ENCODE measurements at regions not wholly inside any gene's neighbourhood (a gene's known extent, or its start where the extent isn't known, plus 50 kb on each side); places are given as distances from the start of the nearest gene placed in this dataset.

DNA sequence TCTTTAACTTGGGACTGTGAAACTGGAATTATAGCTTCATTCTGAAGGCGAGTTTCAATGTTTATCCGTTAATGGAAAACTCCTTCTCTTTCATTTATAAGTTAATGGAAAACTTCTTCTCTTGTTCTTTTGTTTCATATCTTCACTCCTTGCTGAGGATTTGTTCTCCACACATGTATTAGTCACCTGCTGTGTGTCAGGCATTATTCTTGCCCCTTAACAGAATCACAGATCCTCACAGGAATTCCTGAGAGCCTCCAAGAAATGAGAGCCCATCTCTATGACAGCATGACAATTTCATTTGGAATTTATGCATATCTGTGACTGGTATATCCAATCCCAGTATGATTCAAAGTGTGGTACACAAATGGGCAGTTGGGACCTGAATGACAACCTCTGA lies 545.8 kb downstream of the BCL11A start:
- H3K27ac Mint-ChIP-seq = peak overlapping the region in 1 of 6 donors; percentile 1
- DNase-seq (no peak), ATAC-seq (ENCODE audit: low read depth in 2 of 2) (no peak)
- H3K4me1 Mint-ChIP-seq = peaks cover 0 to 5% (median 4%) of the 10 kb centered on the region in 3 donors
- H3K27me3 Mint-ChIP-seq = no peaks in the 10 kb centered on the region
- H3K9me3 Mint-ChIP-seq = peaks cover 0 to 5% (median 0%) of the 10 kb centered on the region in 7 donors
- peaks cover 0 to 6% of the 10 kb centered on the region in 2 donors for H3K36me3 Mint-ChIP-seq
- no peak overlapping the region for H3K4me3 Mint-ChIP-seq

DNA sequence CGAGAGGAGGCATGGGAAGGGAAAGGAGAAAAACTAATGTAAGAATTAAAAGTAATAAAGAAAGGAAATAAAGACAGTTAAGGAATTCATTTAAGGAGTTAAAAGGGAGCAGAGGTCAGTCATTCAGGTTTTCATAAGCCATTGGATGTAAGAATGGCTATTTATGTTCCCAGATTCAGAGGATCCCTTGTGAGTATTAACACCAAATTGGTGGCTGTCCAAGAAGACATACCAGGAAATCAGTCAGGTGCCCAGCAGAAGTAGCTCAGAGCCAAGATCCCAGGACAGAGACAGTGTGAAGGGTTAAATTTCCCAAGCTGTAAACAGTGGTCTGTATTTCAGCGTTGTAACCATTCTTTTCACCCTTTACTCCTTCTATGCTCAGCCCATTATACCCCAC lies 550.4 kb downstream of the BCL11A start:
- peaks cover 6 to 27% (median 20%) of the 10 kb centered on the region in 3 donors for H3K4me1 Mint-ChIP-seq
- H3K27me3 Mint-ChIP-seq = no peaks in the 10 kb centered on the region
- H3K27ac Mint-ChIP-seq = peak overlapping the region in 1 of 6 donors; percentile 3
- no peak overlapping the region for H3K4me3 Mint-ChIP-seq
- DNase-seq (no peak), ATAC-seq (ENCODE audit: low read depth in 2 of 2) (no peak)
- H3K36me3 Mint-ChIP-seq = no peaks in the 10 kb centered on the region
- H3K9me3 Mint-ChIP-seq = no peaks in the 10 kb centered on the region

DNA sequence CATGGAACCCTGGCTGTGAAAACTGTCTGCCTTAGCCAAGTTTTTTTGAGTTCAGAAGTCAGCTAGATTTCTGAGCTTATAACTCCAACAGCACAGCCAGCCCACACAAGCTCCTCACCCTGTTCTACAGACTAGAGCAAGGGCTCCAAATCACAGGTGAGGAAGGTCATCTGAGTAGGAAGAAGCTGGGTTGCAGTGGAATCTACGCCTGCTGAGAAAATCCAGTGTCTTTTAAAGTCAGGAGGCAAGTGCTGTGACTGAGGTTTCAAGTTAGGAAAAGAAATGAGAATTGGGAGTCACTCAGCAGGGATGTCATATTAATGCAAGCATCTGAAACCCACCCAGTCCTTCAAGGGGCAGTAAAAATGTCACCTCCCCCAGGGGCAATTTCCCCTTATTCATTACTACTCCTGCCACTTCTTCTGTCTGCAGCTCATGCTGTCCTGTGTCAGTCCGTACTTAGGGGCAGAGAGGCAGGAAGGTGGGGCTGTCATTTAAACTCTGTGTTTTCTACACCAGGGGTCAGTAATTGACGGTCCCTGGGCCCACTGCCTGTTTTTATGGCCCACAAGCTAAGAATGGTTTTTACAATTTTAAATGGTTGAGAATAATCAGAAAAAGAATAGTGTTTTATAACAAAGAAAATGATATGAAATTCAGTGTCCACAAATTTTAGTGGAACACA lies 551.1 kb downstream of the BCL11A start:
- no peak overlapping the region for H3K4me3 Mint-ChIP-seq
- H3K9me3 Mint-ChIP-seq = no peaks in the 10 kb centered on the region
- H3K36me3 Mint-ChIP-seq = no peaks in the 10 kb centered on the region
- peaks cover 14 to 34% (median 27%) of the 10 kb centered on the region in 3 donors for H3K4me1 Mint-ChIP-seq
- no peaks in the 10 kb centered on the region for H3K27me3 Mint-ChIP-seq
- DNase-seq = no peak
- H3K27ac Mint-ChIP-seq = peak overlapping the region in 1 of 6 donors; percentile 11
- ATAC-seq (ENCODE audit: low read depth in 2 of 2) = peak in 1 of 2 donors; percentile 27

DNA sequence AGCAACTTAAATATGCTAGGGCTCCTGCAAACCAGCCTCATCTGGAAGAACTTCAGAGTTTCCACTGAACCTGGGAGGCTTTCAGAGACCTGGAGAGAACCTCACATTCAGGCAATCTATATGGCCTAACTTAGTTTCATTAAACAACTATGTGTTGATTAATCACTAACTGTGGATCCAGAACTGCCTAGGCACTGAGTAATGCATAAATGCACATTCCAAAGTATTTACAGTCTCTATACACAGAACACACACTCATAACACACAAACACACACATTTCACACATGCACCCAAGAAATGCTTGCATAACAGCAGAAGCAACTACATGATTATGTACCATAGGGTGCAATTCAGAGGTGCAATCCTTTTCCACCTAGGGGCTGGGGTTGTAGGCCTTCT lies 552.8 kb downstream of the BCL11A start:
- no peak overlapping the region for H3K27ac Mint-ChIP-seq
- no peak overlapping the region for H3K4me3 Mint-ChIP-seq
- H3K27me3 Mint-ChIP-seq = no peaks in the 10 kb centered on the region
- DNase-seq (no peak), ATAC-seq (ENCODE audit: low read depth in 2 of 2) (no peak)
- no peaks in the 10 kb centered on the region for H3K36me3 Mint-ChIP-seq
- H3K4me1 Mint-ChIP-seq = peaks cover 14 to 36% (median 27%) of the 10 kb centered on the region in 3 donors
- no peaks in the 10 kb centered on the region for H3K9me3 Mint-ChIP-seq

DNA sequence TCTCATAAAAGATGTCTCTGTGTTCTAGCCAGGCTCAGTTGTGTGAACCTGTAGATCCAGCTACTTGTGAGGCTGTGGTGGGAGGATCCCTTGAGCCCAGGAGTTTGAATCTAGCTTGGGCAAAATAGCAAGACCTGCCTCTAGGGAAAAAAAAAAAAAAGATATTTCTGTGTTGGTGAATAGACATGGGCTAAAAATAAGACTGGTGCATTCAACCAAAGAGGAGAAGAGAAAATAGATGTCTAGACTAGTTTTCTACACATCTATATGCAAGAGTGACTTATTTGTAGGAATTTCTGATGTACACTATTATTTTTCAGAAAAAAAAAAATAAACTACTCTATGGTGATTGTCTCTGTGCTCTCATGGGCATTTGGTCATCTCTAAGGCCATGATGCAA lies 555.1 kb downstream of the BCL11A start:
- no peaks in the 10 kb centered on the region for H3K9me3 Mint-ChIP-seq
- ATAC-seq (ENCODE audit: low read depth in 2 of 2) (peak; percentile 37 to 50), DNase-seq (no peak)
- peak overlapping the region in 3 of 6 donors; percentile 13 to 77 (median 28) for H3K27ac Mint-ChIP-seq
- no peaks in the 10 kb centered on the region for H3K36me3 Mint-ChIP-seq
- peaks cover 14 to 34% (median 33%) of the 10 kb centered on the region in 3 donors for H3K4me1 Mint-ChIP-seq
- no peaks in the 10 kb centered on the region for H3K27me3 Mint-ChIP-seq
- H3K4me3 Mint-ChIP-seq = peak overlapping the region in 6 of 8 donors; percentile 19 to 81 (median 52)

DNA sequence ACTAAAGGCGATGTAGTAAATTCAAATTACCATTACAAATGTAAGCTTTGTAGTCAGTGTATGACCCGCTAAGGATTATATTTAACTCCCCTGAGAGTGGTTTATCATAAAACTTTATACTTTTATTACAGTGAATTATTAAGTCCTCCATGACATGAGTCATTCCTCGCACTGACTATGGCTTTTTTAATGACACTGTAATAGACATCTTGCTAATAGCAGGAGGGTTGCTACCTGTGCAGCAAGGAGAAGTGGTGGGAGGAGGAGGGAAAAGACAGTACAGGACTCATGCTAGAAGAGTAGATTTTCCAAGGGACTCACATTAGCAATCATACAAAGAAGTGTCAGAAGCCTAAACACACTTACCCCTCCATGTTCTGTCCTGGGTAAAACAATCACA lies 556.1 kb downstream of the BCL11A start:
- H3K9me3 Mint-ChIP-seq = no peaks in the 10 kb centered on the region
- ATAC-seq (ENCODE audit: low read depth in 2 of 2) (no peak), DNase-seq (no peak)
- no peaks in the 10 kb centered on the region for H3K27me3 Mint-ChIP-seq
- no peaks in the 10 kb centered on the region for H3K36me3 Mint-ChIP-seq
- peak overlapping the region in 1 of 8 donors; percentile 39 for H3K4me3 Mint-ChIP-seq
- peak overlapping the region in 1 of 6 donors; percentile 77 for H3K27ac Mint-ChIP-seq
- H3K4me1 Mint-ChIP-seq = peaks cover 14 to 28% (median 27%) of the 10 kb centered on the region in 3 donors

DNA sequence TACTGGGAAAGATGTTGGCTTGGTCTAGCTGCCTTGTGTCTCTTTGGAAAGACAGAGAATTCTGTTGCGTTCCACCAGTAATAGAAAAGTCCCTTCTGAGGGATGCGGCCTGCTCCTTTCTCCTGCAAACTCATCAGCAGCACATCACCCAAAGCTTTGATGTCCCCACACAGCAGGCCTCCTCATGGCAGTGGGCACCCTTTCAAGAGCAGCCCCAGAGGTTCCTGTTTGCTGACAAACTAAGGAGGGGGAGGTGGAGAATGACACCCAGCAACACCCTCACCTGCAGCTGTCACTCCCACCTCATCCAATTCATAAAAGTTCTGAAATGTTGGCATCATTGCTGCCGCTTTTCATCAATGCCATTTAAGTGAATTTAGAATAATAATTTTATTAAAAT lies 556.6 kb downstream of the BCL11A start:
- no peak for DNase-seq
- Mint-ChIP-seq H3K4me1 (peaks cover 14 to 27% (median 27%) of the 10 kb centered on the region in 3 donors), H3K36me3 (no peaks in the 10 kb centered on the region), H3K4me3 (no peak overlapping the region), H3K27me3 (no peaks in the 10 kb centered on the region), H3K27ac (no peak overlapping the region), H3K9me3 (no peaks in the 10 kb centered on the region)
- no peak for ATAC-seq (ENCODE audit: low read depth in 2 of 2)

DNA sequence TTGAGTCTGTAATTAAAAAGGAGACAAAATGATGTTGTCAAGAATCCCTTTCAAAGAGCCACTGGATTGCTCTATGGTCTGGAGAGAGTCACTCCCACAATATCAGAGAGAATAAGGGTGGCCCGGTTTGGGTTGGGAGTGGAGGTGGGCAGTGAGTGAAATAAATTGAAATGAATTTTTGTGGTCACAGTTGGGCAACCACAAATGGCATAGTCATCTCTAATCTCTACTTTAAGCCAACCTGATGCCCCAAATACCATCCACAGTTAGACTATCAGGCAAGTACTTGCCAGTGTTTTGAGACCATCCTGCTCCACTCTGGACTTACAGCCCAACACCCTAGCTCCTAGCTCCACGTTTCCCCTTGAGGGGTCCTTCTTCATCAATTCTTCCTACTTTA lies 559.7 kb downstream of the BCL11A start:
- Mint-ChIP-seq H3K27ac (no peak overlapping the region), H3K27me3 (no peaks in the 10 kb centered on the region), H3K4me3 (no peak overlapping the region), H3K9me3 (no peaks in the 10 kb centered on the region), H3K4me1 (peaks cover 14 to 18% (median 16%) of the 10 kb centered on the region in 3 donors), H3K36me3 (no peaks in the 10 kb centered on the region)
- no peak for DNase-seq
- ATAC-seq (ENCODE audit: low read depth in 2 of 2) = no peak

DNA sequence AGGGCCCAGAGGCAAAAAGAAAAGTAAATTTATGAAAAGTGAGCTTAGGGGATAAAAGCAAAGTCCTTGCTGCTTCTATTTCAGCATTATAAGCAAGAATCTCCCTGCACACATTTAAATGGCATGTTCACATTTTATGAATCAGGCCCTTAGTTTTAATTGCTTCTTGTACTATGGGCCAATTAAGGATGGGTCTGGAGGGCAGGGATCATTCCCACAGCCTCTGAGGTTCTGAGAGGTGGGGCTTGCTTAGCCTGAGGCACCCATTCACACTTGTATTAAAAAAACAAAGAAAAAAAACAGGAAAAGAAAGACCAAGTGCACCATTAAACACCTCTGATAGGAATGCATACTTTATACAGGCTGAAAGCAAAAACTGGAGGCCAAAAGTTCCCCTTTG lies 565.1 kb downstream of the BCL11A start:
- Mint-ChIP-seq H3K4me1 (no peaks in the 10 kb centered on the region), H3K27ac (peak overlapping the region in 1 of 6 donors; percentile 16)
- ATAC-seq (ENCODE audit: low read depth in 2 of 2) = no peak

DNA sequence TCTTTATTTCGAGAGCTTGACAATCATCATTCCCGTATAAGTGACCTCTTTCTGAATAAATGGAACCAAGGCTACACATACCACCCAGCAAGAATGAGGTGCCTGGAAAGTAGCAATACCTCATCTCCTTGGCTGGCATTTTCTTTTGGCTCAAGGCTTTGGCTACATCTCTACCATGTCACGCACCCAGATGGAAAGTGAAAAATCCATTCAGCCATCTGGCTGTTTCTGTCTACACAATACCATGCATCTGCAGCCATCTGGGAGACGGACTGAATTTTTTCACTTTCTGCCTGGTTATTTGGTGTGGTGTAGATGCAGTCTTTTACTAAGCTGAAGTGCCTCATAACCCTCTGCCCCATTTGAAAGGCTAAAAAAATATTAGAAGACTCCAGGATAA lies 566.9 kb downstream of the BCL11A start:
- Mint-ChIP-seq H3K36me3 (no peaks in the 10 kb centered on the region), H3K27ac (no peak overlapping the region), H3K4me1 (no peaks in the 10 kb centered on the region), H3K27me3 (peaks cover 0 to 4% (median 0%) of the 10 kb centered on the region in 3 donors), H3K4me3 (no peak overlapping the region), H3K9me3 (no peaks in the 10 kb centered on the region)
- no peak for ATAC-seq (ENCODE audit: low read depth in 2 of 2)
- DNase-seq = no peak

More for the DNA sequence above, 565.1 kb downstream of the BCL11A start:
- H3K36me3 Mint-ChIP-seq = no peaks in the 10 kb centered on the region
- DNase-seq = no peak
- H3K9me3 Mint-ChIP-seq = no peaks in the 10 kb centered on the region
- no peak overlapping the region for H3K4me3 Mint-ChIP-seq
- H3K27me3 Mint-ChIP-seq = peaks cover 0 to under 1% (median 0%) of the 10 kb centered on the region in 3 donors

DNA sequence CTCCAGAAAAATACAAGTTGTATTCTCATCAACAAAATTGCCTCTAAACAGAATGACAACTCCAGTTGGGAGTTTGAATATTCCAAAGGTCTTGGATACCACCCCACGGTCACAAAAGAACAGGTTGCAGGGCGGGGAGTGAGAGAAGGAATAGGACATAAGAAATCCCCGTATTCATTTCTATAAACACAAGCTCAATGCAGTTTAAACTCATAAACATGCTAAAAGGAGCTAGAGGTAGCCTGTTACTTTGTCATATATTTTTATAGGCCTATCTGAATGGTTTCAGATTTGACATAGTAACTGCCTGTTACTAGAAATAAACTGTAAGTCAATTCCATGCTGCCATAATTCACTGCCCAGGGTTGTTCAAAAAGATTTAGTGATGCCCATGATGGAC lies 567.5 kb downstream of the BCL11A start:
- H3K4me1 Mint-ChIP-seq = no peaks in the 10 kb centered on the region

DNA sequence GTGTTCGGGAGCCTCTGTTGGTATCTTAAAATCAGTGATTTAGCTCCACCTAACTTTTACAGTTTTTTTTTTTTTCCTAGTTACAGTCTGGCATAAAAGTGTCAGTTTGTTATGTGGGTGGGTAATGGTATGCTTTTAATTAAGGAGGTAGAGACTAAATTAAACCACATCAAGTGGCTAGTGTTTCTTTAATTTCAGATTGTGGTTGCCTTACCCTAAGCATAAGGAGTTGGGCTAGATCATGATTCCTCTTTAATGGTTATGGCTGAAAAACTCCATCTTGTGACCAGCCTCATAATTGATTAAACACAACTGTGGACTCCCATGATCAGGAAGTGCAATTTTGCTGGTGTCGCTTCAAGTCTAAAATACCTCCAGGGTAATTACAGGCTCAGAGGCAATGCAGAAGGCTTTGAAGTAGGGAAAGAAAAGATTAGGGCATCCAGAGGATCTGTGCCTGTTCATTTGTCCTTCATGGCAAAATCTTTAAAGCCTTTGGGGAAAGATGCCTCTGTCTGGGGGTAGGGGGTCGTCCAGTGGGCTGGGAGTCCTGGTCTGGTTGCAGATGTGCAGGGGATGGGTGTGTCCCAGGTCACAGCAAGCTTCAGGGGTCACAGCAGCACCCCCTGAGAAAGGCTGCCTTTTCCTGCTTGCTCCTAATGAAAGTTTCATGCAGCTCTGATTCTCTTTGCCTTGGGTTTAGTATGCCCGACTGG lies 579.2 kb downstream of the BCL11A start:
- DNase-seq = no peak
- peak overlapping the region in 2 of 6 donors; percentile 31 to 38 for H3K27ac Mint-ChIP-seq
- no peaks in the 10 kb centered on the region for H3K27me3 Mint-ChIP-seq
- no peak for ATAC-seq (ENCODE audit: low read depth in 2 of 2)
- H3K4me3 Mint-ChIP-seq = no peak overlapping the region
- H3K36me3 Mint-ChIP-seq = no peaks in the 10 kb centered on the region
- peaks cover 0 to 5% (median 0%) of the 10 kb centered on the region in 3 donors for H3K4me1 Mint-ChIP-seq
- H3K9me3 Mint-ChIP-seq = no peaks in the 10 kb centered on the region

More for the DNA sequence above, 567.5 kb downstream of the BCL11A start:
- H3K9me3 Mint-ChIP-seq = no peaks in the 10 kb centered on the region
- DNase-seq (no peak), ATAC-seq (ENCODE audit: low read depth in 2 of 2) (no peak)
- peaks cover 0 to 4% (median 0%) of the 10 kb centered on the region in 3 donors for H3K27me3 Mint-ChIP-seq
- no peak overlapping the region for H3K4me3 Mint-ChIP-seq
- H3K27ac Mint-ChIP-seq = no peak overlapping the region
- H3K36me3 Mint-ChIP-seq = no peaks in the 10 kb centered on the region

DNA sequence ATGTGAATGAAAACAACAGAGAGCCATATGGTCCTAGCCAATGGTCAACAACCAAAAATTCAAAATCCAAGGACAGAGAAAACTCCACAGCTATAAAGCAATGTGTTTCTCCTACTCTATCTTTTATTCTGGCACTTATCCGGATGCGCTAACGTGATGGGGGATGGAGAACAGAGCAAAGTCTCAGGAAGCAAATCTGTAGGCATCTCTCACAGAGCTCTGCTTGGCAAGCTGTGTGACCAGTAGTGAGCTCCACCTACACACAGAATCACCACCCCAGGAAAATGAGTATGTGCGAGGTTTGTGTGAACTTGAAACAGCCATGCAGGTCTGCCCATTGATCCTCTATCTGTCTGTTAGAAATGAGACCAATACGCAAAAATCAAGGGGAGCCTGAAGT lies 584.3 kb downstream of the BCL11A start:
- DNase-seq = no peak
- Mint-ChIP-seq H3K27me3 (no peaks in the 10 kb centered on the region), H3K9me3 (no peaks in the 10 kb centered on the region), H3K4me3 (no peak overlapping the region), H3K4me1 (peaks cover 0 to 10% (median 0%) of the 10 kb centered on the region in 3 donors), H3K27ac (no peak overlapping the region), H3K36me3 (no peaks in the 10 kb centered on the region)
- ATAC-seq (ENCODE audit: low read depth in 2 of 2) = no peak

DNA sequence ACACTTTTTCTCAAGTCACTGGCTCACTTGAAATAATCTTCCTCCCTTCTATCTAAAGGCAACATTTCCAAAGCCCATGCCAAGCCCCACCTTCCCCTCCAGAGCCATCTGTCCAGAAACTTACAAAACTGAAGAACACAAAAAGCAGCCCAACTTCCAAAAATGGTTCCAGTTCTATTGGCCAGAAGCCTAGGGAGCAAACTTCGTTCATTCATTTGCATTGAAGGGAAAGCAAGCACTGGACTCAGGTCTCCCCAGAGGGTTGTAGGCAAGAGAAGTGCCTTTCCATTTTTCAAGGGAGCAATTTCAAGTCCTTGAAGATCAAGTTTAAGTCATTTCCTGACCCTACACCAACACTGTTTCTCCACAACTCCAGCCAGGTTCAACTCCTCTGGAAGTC lies 585.0 kb downstream of the BCL11A start:
- Mint-ChIP-seq H3K27ac (no peak overlapping the region), H3K27me3 (no peaks in the 10 kb centered on the region)

More for the DNA sequence above, 585.0 kb downstream of the BCL11A start:
- DNase-seq = no peak
- no peak for ATAC-seq (ENCODE audit: low read depth in 2 of 2)
- Mint-ChIP-seq H3K36me3 (no peaks in the 10 kb centered on the region), H3K4me1 (peaks cover 0 to 9% (median 0%) of the 10 kb centered on the region in 3 donors), H3K4me3 (no peak overlapping the region), H3K9me3 (no peaks in the 10 kb centered on the region)

Measured in naive B cell (primary cell).